ENCODE measurements at regions not wholly inside any gene's neighbourhood (a gene's known extent, or its start where the extent isn't known, plus 50 kb on each side); places are given as distances from the start of the nearest gene placed in this dataset.

GRCh38 chr2:138215958-138216357 is 251.7 kb downstream of the HNMT start:
- H3K4me2 ChIP-seq (ENCODE audit: insufficient read depth, low read length): no peak overlapping the region
- no peak overlapping the region for H3K27ac ChIP-seq (ENCODE audit: low read length)
- no peak for DNase-seq
- H3K9me3 ChIP-seq (ENCODE audit: insufficient read depth, low read length, severe bottlenecking): no peaks in the 10 kb centered on the region
- ATAC-seq (ENCODE audit: insufficient read depth, low read depth): no peak
- no peaks in the 10 kb centered on the region for H3K27me3 ChIP-seq (ENCODE audit: insufficient read depth, low read length, poor library complexity)
- H3K79me2 ChIP-seq (ENCODE audit: insufficient read depth, low read length): no peaks in the 10 kb centered on the region
- no peaks in the 10 kb centered on the region for H3K36me3 ChIP-seq (ENCODE audit: insufficient read depth, low read length)
- no peaks in the 10 kb centered on the region for H4K20me1 ChIP-seq (ENCODE audit: insufficient read depth, low read length)
- no peak overlapping the region for H3K9ac ChIP-seq (ENCODE audit: low read depth, low read length)
- H3K4me3 ChIP-seq (ENCODE audit: low read depth in 1 of 2, low read length in 2 of 2): no peak overlapping the region
- H2AFZ ChIP-seq (ENCODE audit: low read depth, low read length): no peak overlapping the region
- TF ChIP-seq, protein P1, sequence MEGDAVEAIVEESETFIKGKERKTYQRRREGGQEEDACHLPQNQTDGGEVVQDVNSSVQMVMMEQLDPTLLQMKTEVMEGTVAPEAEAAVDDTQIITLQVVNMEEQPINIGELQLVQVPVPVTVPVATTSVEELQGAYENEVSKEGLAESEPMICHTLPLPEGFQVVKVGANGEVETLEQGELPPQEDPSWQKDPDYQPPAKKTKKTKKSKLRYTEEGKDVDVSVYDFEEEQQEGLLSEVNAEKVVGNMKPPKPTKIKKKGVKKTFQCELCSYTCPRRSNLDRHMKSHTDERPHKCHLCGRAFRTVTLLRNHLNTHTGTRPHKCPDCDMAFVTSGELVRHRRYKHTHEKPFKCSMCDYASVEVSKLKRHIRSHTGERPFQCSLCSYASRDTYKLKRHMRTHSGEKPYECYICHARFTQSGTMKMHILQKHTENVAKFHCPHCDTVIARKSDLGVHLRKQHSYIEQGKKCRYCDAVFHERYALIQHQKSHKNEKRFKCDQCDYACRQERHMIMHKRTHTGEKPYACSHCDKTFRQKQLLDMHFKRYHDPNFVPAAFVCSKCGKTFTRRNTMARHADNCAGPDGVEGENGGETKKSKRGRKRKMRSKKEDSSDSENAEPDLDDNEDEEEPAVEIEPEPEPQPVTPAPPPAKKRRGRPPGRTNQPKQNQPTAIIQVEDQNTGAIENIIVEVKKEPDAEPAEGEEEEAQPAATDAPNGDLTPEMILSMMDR (IDR thresholded peaks at IDR 0.05; ENCODE audit: borderline replicate concordance, extremely low read depth, low read length, poor library complexity, severe bottlenecking): no peak
- TF ChIP-seq EZH2 (IDR thresholded peaks at IDR 0.05; ENCODE audit: borderline replicate concordance, low read depth, low read length, severe bottlenecking): no peak
- no peaks in the 10 kb centered on the region for H3K4me1 ChIP-seq (ENCODE audit: insufficient read depth, low read length)

DNA sequence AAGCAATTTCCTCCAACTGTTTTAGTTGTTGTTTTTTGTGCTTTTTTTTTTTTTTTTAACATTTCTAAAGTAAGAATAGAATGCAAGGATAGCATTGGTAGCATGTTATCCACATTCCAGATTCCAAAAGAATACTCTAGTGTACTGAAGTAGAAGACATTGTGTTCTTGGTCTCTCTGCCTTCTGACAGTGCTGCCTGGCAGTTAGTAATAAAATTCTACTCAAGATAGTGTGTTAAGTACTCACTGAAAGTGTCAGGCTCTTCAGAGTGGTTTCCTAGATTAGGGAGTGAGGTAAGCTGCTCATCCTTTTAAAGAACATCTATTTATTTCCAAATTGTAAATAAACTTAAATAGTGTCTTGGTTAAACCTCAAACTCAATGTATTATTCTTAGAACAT is 253.7 kb downstream of the HNMT start:
- Histone ChIP-seq H3K9ac (ENCODE audit: low read depth, low read length) (no peak overlapping the region), H3K36me3 (ENCODE audit: insufficient read depth, low read length) (no peaks in the 10 kb centered on the region), H2AFZ (ENCODE audit: low read depth, low read length) (no peak overlapping the region), H3K4me2 (ENCODE audit: insufficient read depth, low read length) (no peak overlapping the region), H4K20me1 (ENCODE audit: insufficient read depth, low read length) (no peaks in the 10 kb centered on the region), H3K27ac (ENCODE audit: low read length) (no peak overlapping the region), H3K4me3 (ENCODE audit: low read depth in 1 of 2, low read length in 2 of 2) (no peak overlapping the region), H3K79me2 (ENCODE audit: insufficient read depth, low read length) (no peaks in the 10 kb centered on the region), H3K9me3 (ENCODE audit: insufficient read depth, low read length, severe bottlenecking) (no peaks in the 10 kb centered on the region), H3K4me1 (ENCODE audit: insufficient read depth, low read length) (no peaks in the 10 kb centered on the region), H3K27me3 (ENCODE audit: insufficient read depth, low read length, poor library complexity) (no peaks in the 10 kb centered on the region)
- DNase-seq: no peak
- TF ChIP-seq EZH2 (IDR thresholded peaks at IDR 0.05; ENCODE audit: borderline replicate concordance, low read depth, low read length, severe bottlenecking): no peak
- TF ChIP-seq, protein P1 (IDR thresholded peaks at IDR 0.05; ENCODE audit: borderline replicate concordance, extremely low read depth, low read length, poor library complexity, severe bottlenecking): no peak
- no peak for ATAC-seq (ENCODE audit: insufficient read depth, low read depth)

GRCh38 chr2:138218397-138218796 is 254.1 kb downstream of the HNMT start:
- TF ChIP-seq, protein P1 (IDR thresholded peaks at IDR 0.05; ENCODE audit: borderline replicate concordance, extremely low read depth, low read length, poor library complexity, severe bottlenecking): no peak
- TF ChIP-seq EZH2 (IDR thresholded peaks at IDR 0.05; ENCODE audit: borderline replicate concordance, low read depth, low read length, severe bottlenecking): no peak
- no peaks in the 10 kb centered on the region for H3K27me3 ChIP-seq (ENCODE audit: insufficient read depth, low read length, poor library complexity)

GRCh38 chr2:138219961-138220360 is 255.7 kb downstream of the HNMT start:
- no peaks in the 10 kb centered on the region for H3K79me2 ChIP-seq (ENCODE audit: insufficient read depth, low read length)

More at GRCh38 chr2:138218397-138218796, 254.1 kb downstream of the HNMT start:
- no peak overlapping the region for H3K27ac ChIP-seq (ENCODE audit: low read length)
- no peaks in the 10 kb centered on the region for H4K20me1 ChIP-seq (ENCODE audit: insufficient read depth, low read length)
- H3K4me1 ChIP-seq (ENCODE audit: insufficient read depth, low read length): no peaks in the 10 kb centered on the region
- H3K9me3 ChIP-seq (ENCODE audit: insufficient read depth, low read length, severe bottlenecking): no peaks in the 10 kb centered on the region
- H3K9ac ChIP-seq (ENCODE audit: low read depth, low read length): no peak overlapping the region
- ATAC-seq (ENCODE audit: insufficient read depth, low read depth): no peak
- H3K4me3 ChIP-seq (ENCODE audit: low read depth in 1 of 2, low read length in 2 of 2): no peak overlapping the region
- no peaks in the 10 kb centered on the region for H3K36me3 ChIP-seq (ENCODE audit: insufficient read depth, low read length)
- no peaks in the 10 kb centered on the region for H3K79me2 ChIP-seq (ENCODE audit: insufficient read depth, low read length)
- no peak overlapping the region for H2AFZ ChIP-seq (ENCODE audit: low read depth, low read length)
- no peak overlapping the region for H3K4me2 ChIP-seq (ENCODE audit: insufficient read depth, low read length)
- no peak for DNase-seq

More at GRCh38 chr2:138219961-138220360, 255.7 kb downstream of the HNMT start:
- no peak overlapping the region for H3K27ac ChIP-seq (ENCODE audit: low read length)
- H3K36me3 ChIP-seq (ENCODE audit: insufficient read depth, low read length): no peaks in the 10 kb centered on the region
- H3K27me3 ChIP-seq (ENCODE audit: insufficient read depth, low read length, poor library complexity): no peaks in the 10 kb centered on the region
- no peak overlapping the region for H2AFZ ChIP-seq (ENCODE audit: low read depth, low read length)
- no peak overlapping the region for H3K4me3 ChIP-seq (ENCODE audit: low read depth in 1 of 2, low read length in 2 of 2)
- H3K4me1 ChIP-seq (ENCODE audit: insufficient read depth, low read length): no peaks in the 10 kb centered on the region
- DNase-seq: no peak
- ATAC-seq (ENCODE audit: insufficient read depth, low read depth): no peak
- no peaks in the 10 kb centered on the region for H3K9me3 ChIP-seq (ENCODE audit: insufficient read depth, low read length, severe bottlenecking)
- no peaks in the 10 kb centered on the region for H4K20me1 ChIP-seq (ENCODE audit: insufficient read depth, low read length)
- no peak for TF ChIP-seq EZH2 (IDR thresholded peaks at IDR 0.05; ENCODE audit: borderline replicate concordance, low read depth, low read length, severe bottlenecking)
- TF ChIP-seq, protein P1 (IDR thresholded peaks at IDR 0.05; ENCODE audit: borderline replicate concordance, extremely low read depth, low read length, poor library complexity, severe bottlenecking): no peak
- no peak overlapping the region for H3K4me2 ChIP-seq (ENCODE audit: insufficient read depth, low read length)
- H3K9ac ChIP-seq (ENCODE audit: low read depth, low read length): no peak overlapping the region
